ENCODE measurements at regions not wholly inside any gene's neighbourhood (a gene's known extent, or its start where the extent isn't known, plus 50 kb on each side); places are given as distances from the start of the nearest gene placed in this dataset.

DNA sequence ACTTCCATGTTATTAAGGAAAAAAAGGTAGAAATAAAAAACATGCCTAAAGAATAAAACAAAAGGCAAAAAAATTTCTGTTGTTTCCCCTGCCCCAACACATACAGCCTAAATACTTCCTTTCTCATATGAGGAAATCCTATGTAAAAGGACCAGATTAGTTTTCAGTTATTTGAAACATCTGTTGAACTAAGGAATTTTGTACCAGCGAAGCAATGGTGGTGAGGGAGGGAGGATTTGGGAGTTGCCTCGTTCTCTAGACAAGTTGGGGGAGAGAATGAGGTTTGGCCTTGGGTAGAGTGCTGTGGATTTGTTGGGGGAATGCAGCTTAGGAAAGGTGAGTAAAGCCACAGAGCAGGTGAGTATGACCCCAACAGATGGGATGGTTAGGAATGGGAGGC lies 141.5 kb upstream of the RFLNA start:
- in situ Hi-C loops (cut with MboI) (no loop called here), intact Hi-C loops (cut with micrococcal nuclease) (no loop called here)
- Histone ChIP-seq H3K79me2 (ENCODE audit: control insufficient read depth, insufficient read depth, low read length) (no peaks in the 10 kb centered on the region), H3K4me3 (no peak overlapping the region), H3K9me1 (ENCODE audit: control insufficient read depth, insufficient read depth, low read length) (no peaks in the 10 kb centered on the region), H3K27me3 (ENCODE audit: control insufficient read depth in 2 of 2, insufficient read depth in 2 of 2, low read length in 2 of 2) (peaks cover 21 to 69% of the 10 kb centered on the region in 2 experiments), H3K4me2 (ENCODE audit: insufficient read depth, low read length) (no peak overlapping the region), H2AFZ (ENCODE audit: low read depth, low read length) (no peak overlapping the region), H3K4me1 (replicated peaks in 1 of 2; ENCODE audit: control insufficient read depth in 2 of 2, insufficient read depth in 2 of 2, low read length in 2 of 2) (no peaks in the 10 kb centered on the region), H3K36me3 (ENCODE audit: control insufficient read depth, insufficient read depth, low read length) (no peaks in the 10 kb centered on the region), H4K20me1 (replicated peaks; ENCODE audit: control insufficient read depth, insufficient read depth, low read length) (no peaks in the 10 kb centered on the region), H3K9me3 (replicated peaks; ENCODE audit: control insufficient read depth, insufficient read depth, low read depth, low read length) (no peaks in the 10 kb centered on the region; the same call in 1 of the 2 replicates), H3K27ac (ENCODE audit: extremely low read depth, low read depth, low read length) (no peak overlapping the region), H3K9ac (ENCODE audit: insufficient read depth in 1 of 2, low read depth in 2 of 2, low read length in 2 of 2) (no peak overlapping the region)
- FAIRE-seq (no peak), ATAC-seq (no peak), DNase-seq (ENCODE audit: extremely low read depth in 1 of 4, low spot score in 3 of 4) (no peak)
- no TSS peak for BruUV-seq (replicated peaks)
- CTCF ChIA-PET (ENCODE audit: low intra/inter-chr PET ratio): no interaction called here
- no peak for TF ChIP-seq SPI1 (IDR thresholded peaks at IDR 0.05; ENCODE audit: borderline replicate concordance, low read depth, low read length)
- TF ChIP-seq PHB2 (IDR thresholded peaks at IDR 0.05; ENCODE audit: low read depth): no peak
- TF ChIP-seq ZNF778 (CRISPR knock-in tag; IDR thresholded peaks at IDR 0.05): no peak
- TF ChIP-seq FIP1L1 (IDR thresholded peaks at IDR 0.05; ENCODE audit: low read depth, low read length, poor library complexity, severe bottlenecking): no peak
- TF ChIP-seq SAFB2 (IDR thresholded peaks at IDR 0.05; ENCODE audit: borderline replicate concordance, low read depth, low read length, severe bottlenecking): no peak
- TF ChIP-seq, protein P1, sequence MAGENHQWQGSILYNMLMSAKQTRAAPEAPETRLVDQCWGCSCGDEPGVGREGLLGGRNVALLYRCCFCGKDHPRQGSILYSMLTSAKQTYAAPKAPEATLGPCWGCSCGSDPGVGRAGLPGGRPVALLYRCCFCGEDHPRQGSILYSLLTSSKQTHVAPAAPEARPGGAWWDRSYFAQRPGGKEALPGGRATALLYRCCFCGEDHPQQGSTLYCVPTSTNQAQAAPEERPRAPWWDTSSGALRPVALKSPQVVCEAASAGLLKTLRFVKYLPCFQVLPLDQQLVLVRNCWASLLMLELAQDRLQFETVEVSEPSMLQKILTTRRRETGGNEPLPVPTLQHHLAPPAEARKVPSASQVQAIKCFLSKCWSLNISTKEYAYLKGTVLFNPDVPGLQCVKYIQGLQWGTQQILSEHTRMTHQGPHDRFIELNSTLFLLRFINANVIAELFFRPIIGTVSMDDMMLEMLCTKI (IDR thresholded peaks at IDR 0.05; ENCODE audit: partially characterized antibody): no peak
- TF ChIP-seq, protein P2, sequence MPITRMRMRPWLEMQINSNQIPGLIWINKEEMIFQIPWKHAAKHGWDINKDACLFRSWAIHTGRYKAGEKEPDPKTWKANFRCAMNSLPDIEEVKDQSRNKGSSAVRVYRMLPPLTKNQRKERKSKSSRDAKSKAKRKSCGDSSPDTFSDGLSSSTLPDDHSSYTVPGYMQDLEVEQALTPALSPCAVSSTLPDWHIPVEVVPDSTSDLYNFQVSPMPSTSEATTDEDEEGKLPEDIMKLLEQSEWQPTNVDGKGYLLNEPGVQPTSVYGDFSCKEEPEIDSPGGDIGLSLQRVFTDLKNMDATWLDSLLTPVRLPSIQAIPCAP (CRISPR knock-in tag; IDR thresholded peaks at IDR 0.05; ENCODE audit: borderline replicate concordance): no peak
- TF ChIP-seq, protein P3, sequence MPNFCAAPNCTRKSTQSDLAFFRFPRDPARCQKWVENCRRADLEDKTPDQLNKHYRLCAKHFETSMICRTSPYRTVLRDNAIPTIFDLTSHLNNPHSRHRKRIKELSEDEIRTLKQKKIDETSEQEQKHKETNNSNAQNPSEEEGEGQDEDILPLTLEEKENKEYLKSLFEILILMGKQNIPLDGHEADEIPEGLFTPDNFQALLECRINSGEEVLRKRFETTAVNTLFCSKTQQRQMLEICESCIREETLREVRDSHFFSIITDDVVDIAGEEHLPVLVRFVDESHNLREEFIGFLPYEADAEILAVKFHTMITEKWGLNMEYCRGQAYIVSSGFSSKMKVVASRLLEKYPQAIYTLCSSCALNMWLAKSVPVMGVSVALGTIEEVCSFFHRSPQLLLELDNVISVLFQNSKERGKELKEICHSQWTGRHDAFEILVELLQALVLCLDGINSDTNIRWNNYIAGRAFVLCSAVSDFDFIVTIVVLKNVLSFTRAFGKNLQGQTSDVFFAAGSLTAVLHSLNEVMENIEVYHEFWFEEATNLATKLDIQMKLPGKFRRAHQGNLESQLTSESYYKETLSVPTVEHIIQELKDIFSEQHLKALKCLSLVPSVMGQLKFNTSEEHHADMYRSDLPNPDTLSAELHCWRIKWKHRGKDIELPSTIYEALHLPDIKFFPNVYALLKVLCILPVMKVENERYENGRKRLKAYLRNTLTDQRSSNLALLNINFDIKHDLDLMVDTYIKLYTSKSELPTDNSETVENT (CRISPR knock-in tag; IDR thresholded peaks at IDR 0.05): no peak
- WGBS (ENCODE audit: insufficient coverage, low coverage, missing lambda C conversion rate): 0% methylated on average over 2 of the region's 2 CpGs
- POLR2A ChIA-PET: no interaction called here
